HepG2 (cell line): ENCODE measurements at regions not wholly inside any gene's neighbourhood (a gene's known extent, or its start where the extent isn't known, plus 50 kb on each side); places are given as distances from the start of the nearest gene placed in this dataset.

Experiments
- ATAC-seq: fragments of 200-7000 bp; cut with Tn5 transposase; 3 replicates; pipeline ENCODE4 v1.9.1; 2020; ENCODE audit warnings: mild to moderate bottlenecking, moderate library complexity
- BruUV-seq: library from RNA; stranded (reverse); fragments of 400-500 nt; replicated peaks from 2 replicates; lab custom pipeline; 2021; lab: Mats Ljungman, UMichigan
- CTCF ChIA-PET: fragments of 300-600 bp; formaldehyde crosslinking; extraction: SDS; loops from one replicate; lab custom pipeline; 2021; ENCODE audit warnings: low total read pairs, inconsistent platforms, low intra/inter-chr PET ratio; lab: Yijun Ruan, JAX
- POLR2A ChIA-PET: fragments of 350-600 bp; sonication (Branson Sonifier 250); formaldehyde crosslinking; loops from one replicate; lab custom pipeline; 2020; ENCODE audit warnings: antibody characterized with exemption, inconsistent platforms; lab: Yijun Ruan, JAX
- DNase-seq: peaks from one replicate; pipeline ENCODE4 v3.0.0-alpha.2; 2015; ENCODE audit warnings: low spot score
- FAIRE-seq: peaks from 3 replicates; lab custom pipeline; 2011; peaks lifted over from hg19 to GRCh38; lab: Jason Lieb, UNC
- H2AFZ ChIP-seq: one replicate; pipeline ENCODE4 v1.6.1; 2011; ENCODE audit warnings: low read length, inconsistent platforms
- H3K27ac ChIP-seq: fragments of 300-600 bp; 3 replicates; pipeline ENCODE4 v1.8.0; 2011; ENCODE audit warnings: mixed run types, mild to moderate bottlenecking, mixed read lengths, low read length, inconsistent platforms; ENCODE audit not compliant: insufficient read depth; ENCODE audit errors: extremely low read length
- H3K27me3 ChIP-seq, 2 experiments: fragments of 200-600 bp in 1 of 2; 2 replicates in 1 of 2; 3 replicates in 1 of 2; pipeline versions ENCODE4 v1.6.0 to v1.8.0; 2011; ENCODE audit warnings: low read length in 2 of 2, mild to moderate bottlenecking in 2 of 2, moderate library complexity in 2 of 2, inconsistent platforms in 1 of 2; ENCODE audit not compliant: insufficient read depth in 2 of 2, control insufficient read depth in 1 of 2
- H3K36me3 ChIP-seq, 2 experiments: fragments of 200-600 bp in 1 of 2; replicated peaks in 1 of 2; 2 replicates in 1 of 2; 3 replicates in 1 of 2; pipeline versions ENCODE4 v1.5.1 to v1.8.0; 2011; ENCODE audit warnings: low read length in 2 of 2, inconsistent platforms in 1 of 2; ENCODE audit not compliant: insufficient read depth in 2 of 2, control insufficient read depth in 1 of 2
- H3K4me1 ChIP-seq: 2 replicates; pipeline ENCODE4 v1.5.1; 2012; ENCODE audit warnings: low read length, inconsistent platforms; ENCODE audit not compliant: insufficient read depth
- H3K4me2 ChIP-seq: 2 replicates; pipeline ENCODE4 v1.6.0; 2011; ENCODE audit warnings: low read depth, low read length, inconsistent platforms
- H3K4me3 ChIP-seq, 3 experiments: fragments of 200-600 bp in 1 of 3; sonication (generic), shearing (Covaris generic) in 1 of 3; replicated peaks in 1 of 3; 2 replicates each; pipeline ENCODE4 v1.5.1; 2011 to 2016; ENCODE audit warnings: low read length in 3 of 3, inconsistent platforms in 2 of 3, low read depth in 2 of 3, mild to moderate bottlenecking in 2 of 3, control low read depth in 1 of 3, mixed read lengths in 1 of 3; ENCODE audit not compliant: insufficient read depth in 1 of 3
- H3K79me2 ChIP-seq: one replicate; pipeline ENCODE4 v1.6.1; 2011; ENCODE audit warnings: low read length, inconsistent platforms; ENCODE audit not compliant: insufficient read depth
- H3K9ac ChIP-seq: 2 replicates; pipeline ENCODE4 v1.6.0; 2011; ENCODE audit warnings: mild to moderate bottlenecking, low read depth, low read length, inconsistent platforms; ENCODE audit not compliant: insufficient read depth
- H3K9me3 ChIP-seq: 2 replicates; pipeline ENCODE4 v1.5.1; 2012; ENCODE audit warnings: mild to moderate bottlenecking, low read length
- H4K20me1 ChIP-seq: 2 replicates; pipeline ENCODE4 v1.6.0; 2011; ENCODE audit warnings: inconsistent platforms, mild to moderate bottlenecking, low read length, moderate library complexity; ENCODE audit not compliant: insufficient read depth
- BCL6 ChIP-seq: IDR thresholded peaks from 2 replicates; pipeline ENCODE4 v1.6.1; 2016; ENCODE audit warnings: missing genetic modification reagents, missing compliant biosample characterization
- CBFB ChIP-seq: sonication (generic); formaldehyde crosslinking; IDR thresholded peaks from 2 replicates; pipeline ENCODE4 v1.4.0; 2020; ENCODE audit warnings: missing genetic modification reagents
- CCDC6 ChIP-seq: sonication (generic); formaldehyde crosslinking; IDR thresholded peaks from 2 replicates; pipeline ENCODE4 v1.8.1; 2022; ENCODE audit warnings: mild to moderate bottlenecking, missing genetic modification reagents, moderate library complexity
- MBNL3 ChIP-seq: fragments of 250-450 bp; sonication (Bioruptor Pico); conservative IDR thresholded peaks from 2 replicates; pipeline ENCODE4 v1.8.0; 2022; ENCODE audit warnings: mild to moderate bottlenecking, inconsistent platforms
- TBX2 ChIP-seq: sonication (generic); formaldehyde crosslinking; IDR thresholded peaks from 2 replicates; pipeline ENCODE4 v1.5.0; 2020; ENCODE audit warnings: missing genetic modification reagents, mild to moderate bottlenecking, borderline replicate concordance
- THYN1 ChIP-seq: sonication (generic); formaldehyde crosslinking; IDR thresholded peaks from 2 replicates; pipeline ENCODE4 v1.8.1; 2023; ENCODE audit warnings: low read depth, mild to moderate bottlenecking, moderate library complexity, missing genetic modification reagents, borderline replicate concordance
- TP53 ChIP-seq: sonication (generic); formaldehyde crosslinking; conservative IDR thresholded peaks from 2 replicates; pipeline ENCODE4 v1.4.0; 2020; ENCODE audit warnings: missing genetic modification reagents
- ZC3H4 ChIP-seq: sonication (generic); formaldehyde crosslinking; IDR thresholded peaks from 2 replicates; pipeline ENCODE4 v1.4.0; 2020; ENCODE audit warnings: missing genetic modification reagents, borderline replicate concordance
- ZNF468 ChIP-seq: sonication (generic); formaldehyde crosslinking; IDR thresholded peaks from 2 replicates; pipeline ENCODE4 v1.8.0; 2022; ENCODE audit warnings: mild to moderate bottlenecking, moderate library complexity, missing genetic modification reagents
- ZNF609 ChIP-seq: sonication (generic); formaldehyde crosslinking; IDR thresholded peaks from 2 replicates; pipeline ENCODE4 v1.4.0; 2020; ENCODE audit warnings: mild to moderate bottlenecking, missing genetic modification reagents, borderline replicate concordance
- WGBS: methylation state at CpG from one replicate; pipeline ENCODE4 v1.1.6; 2017; ENCODE audit warnings: low lambda C conversion rate; 5-methylcytosine and 5-hydroxymethylcytosine counted together
- in situ Hi-C: cut with HindIII; loops from 2 replicates; pipeline ENCODE4 v1.10.0; 2017; ENCODE audit warnings: low pct_unique_long_range_greater_than_20kb; ENCODE audit not compliant: extremely low pct_ligation_motif_present
- intact Hi-C: fragments of 100-400 bp; cut with micrococcal nuclease; formaldehyde crosslinking; loops from one replicate; pipeline ENCODE4 v1.10.0; 2022; ENCODE audit not compliant: unreplicated experiment
- TF ChIP-seq, protein P1 (sequence below): sonication (generic); formaldehyde crosslinking; IDR thresholded peaks from 2 replicates; pipeline ENCODE4 v1.4.0; 2020; ENCODE audit warnings: missing genetic modification reagents
- TF ChIP-seq, protein P2 (sequence below): sonication (generic); formaldehyde crosslinking; IDR thresholded peaks from 2 replicates; pipeline ENCODE4 v1.4.0; 2020; ENCODE audit warnings: missing genetic modification reagents, borderline replicate concordance

- Histone ChIP-seq H3K4me2 (no peak overlapping the region), H3K9ac (no peak overlapping the region), H3K9me3 (peaks cover 28% of the 10 kb centered on the region), H3K79me2 (no peaks in the 10 kb centered on the region), H4K20me1 (no peaks in the 10 kb centered on the region), H3K4me3 (no peak overlapping the region), H3K27me3 (no peaks in the 10 kb centered on the region), H2AFZ (no peak overlapping the region), H3K4me1 (no peaks in the 10 kb centered on the region), H3K27ac (no peak overlapping the region), H3K36me3 (no peaks in the 10 kb centered on the region)
- in situ Hi-C loops: no loop called here
- intact Hi-C loops: no loop called here
- BruUV-seq: no TSS peak
- 0% methylated on average over 1 of the region's 1 CpG for WGBS
- no peak for ATAC-seq
- ChIA-PET CTCF (no interaction called here), POLR2A (no interaction called here)
- DNase-seq: no peak
- no peak for FAIRE-seq
- no peak for TF ChIP-seq TBX2
- TF ChIP-seq ZNF468 (CRISPR knock-in tag): no peak
- no peak for TF ChIP-seq THYN1
- TF ChIP-seq TP53 (CRISPR knock-in tag): no peak
- no peak for TF ChIP-seq ZC3H4
- no peak for TF ChIP-seq ZNF609 (CRISPR knock-in tag)
- TF ChIP-seq, protein P1, sequence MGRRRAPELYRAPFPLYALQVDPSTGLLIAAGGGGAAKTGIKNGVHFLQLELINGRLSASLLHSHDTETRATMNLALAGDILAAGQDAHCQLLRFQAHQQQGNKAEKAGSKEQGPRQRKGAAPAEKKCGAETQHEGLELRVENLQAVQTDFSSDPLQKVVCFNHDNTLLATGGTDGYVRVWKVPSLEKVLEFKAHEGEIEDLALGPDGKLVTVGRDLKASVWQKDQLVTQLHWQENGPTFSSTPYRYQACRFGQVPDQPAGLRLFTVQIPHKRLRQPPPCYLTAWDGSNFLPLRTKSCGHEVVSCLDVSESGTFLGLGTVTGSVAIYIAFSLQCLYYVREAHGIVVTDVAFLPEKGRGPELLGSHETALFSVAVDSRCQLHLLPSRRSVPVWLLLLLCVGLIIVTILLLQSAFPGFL (CRISPR knock-in tag): no peak
- TF ChIP-seq BCL6: no peak
- TF ChIP-seq, protein P2, sequence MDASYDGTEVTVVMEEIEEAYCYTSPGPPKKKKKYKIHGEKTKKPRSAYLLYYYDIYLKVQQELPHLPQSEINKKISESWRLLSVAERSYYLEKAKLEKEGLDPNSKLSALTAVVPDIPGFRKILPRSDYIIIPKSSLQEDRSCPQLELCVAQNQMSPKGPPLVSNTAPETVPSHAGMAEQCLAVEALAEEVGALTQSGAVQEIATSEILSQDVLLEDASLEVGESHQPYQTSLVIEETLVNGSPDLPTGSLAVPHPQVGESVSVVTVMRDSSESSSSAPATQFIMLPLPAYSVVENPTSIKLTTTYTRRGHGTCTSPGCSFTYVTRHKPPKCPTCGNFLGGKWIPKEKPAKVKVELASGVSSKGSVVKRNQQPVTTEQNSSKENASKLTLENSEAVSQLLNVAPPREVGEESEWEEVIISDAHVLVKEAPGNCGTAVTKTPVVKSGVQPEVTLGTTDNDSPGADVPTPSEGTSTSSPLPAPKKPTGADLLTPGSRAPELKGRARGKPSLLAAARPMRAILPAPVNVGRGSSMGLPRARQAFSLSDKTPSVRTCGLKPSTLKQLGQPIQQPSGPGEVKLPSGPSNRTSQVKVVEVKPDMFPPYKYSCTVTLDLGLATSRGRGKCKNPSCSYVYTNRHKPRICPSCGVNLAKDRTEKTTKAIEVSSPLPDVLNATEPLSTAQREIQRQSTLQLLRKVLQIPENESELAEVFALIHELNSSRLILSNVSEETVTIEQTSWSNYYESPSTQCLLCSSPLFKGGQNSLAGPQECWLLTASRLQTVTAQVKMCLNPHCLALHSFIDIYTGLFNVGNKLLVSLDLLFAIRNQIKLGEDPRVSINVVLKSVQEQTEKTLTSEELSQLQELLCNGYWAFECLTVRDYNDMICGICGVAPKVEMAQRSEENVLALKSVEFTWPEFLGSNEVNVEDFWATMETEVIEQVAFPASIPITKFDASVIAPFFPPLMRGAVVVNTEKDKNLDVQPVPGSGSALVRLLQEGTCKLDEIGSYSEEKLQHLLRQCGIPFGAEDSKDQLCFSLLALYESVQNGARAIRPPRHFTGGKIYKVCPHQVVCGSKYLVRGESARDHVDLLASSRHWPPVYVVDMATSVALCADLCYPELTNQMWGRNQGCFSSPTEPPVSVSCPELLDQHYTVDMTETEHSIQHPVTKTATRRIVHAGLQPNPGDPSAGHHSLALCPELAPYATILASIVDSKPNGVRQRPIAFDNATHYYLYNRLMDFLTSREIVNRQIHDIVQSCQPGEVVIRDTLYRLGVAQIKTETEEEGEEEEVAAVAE: no peak
- TF ChIP-seq MBNL3 (CRISPR knock-in tag): no peak
- TF ChIP-seq CCDC6 (CRISPR knock-in tag): no peak
- TF ChIP-seq CBFB (CRISPR knock-in tag): no peak
These were observed 1112.4 kb downstream of the STIM2 start for GRCh38 chr4:27973056-27973455.
